ENCODE measurements at regions not wholly inside any gene's neighbourhood (a gene's known extent, or its start where the extent isn't known, plus 50 kb on each side); places are given as distances from the start of the nearest gene placed in this dataset.

DNA sequence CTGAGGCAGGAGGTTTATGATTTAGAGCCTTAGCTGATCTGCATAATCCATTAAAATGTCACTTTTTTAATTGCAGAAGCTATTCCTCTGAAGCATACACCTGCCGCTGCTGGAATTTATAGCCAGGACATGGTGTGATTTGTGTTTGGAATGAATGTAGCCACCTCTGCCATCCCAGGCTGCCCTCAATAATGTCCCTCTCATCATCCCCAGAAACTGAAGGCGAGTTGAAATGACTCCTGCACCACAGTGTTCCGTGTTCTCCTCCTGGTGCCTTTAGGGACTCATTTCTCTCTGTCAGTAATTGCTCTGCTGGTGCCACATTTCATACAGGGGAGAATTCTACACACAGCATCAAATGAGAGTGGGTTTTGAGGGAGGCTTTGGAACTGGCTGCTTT, 191.0 kb downstream of the C11orf91 start:
- TF ChIP-seq EP300 (IDR thresholded peaks at IDR 0.05) = no peak
- TF ChIP-seq, protein P1, sequence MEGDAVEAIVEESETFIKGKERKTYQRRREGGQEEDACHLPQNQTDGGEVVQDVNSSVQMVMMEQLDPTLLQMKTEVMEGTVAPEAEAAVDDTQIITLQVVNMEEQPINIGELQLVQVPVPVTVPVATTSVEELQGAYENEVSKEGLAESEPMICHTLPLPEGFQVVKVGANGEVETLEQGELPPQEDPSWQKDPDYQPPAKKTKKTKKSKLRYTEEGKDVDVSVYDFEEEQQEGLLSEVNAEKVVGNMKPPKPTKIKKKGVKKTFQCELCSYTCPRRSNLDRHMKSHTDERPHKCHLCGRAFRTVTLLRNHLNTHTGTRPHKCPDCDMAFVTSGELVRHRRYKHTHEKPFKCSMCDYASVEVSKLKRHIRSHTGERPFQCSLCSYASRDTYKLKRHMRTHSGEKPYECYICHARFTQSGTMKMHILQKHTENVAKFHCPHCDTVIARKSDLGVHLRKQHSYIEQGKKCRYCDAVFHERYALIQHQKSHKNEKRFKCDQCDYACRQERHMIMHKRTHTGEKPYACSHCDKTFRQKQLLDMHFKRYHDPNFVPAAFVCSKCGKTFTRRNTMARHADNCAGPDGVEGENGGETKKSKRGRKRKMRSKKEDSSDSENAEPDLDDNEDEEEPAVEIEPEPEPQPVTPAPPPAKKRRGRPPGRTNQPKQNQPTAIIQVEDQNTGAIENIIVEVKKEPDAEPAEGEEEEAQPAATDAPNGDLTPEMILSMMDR (IDR thresholded peaks at IDR 0.05) = no peak

All from suprapubic skin (tissue), 3 donors.